LNCaP clone FGC (cell line): ENCODE measurements at regions not wholly inside any gene's neighbourhood (a gene's known extent, or its start where the extent isn't known, plus 50 kb on each side); places are given as distances from the start of the nearest gene placed in this dataset.

Source experiments
- DNase-seq: peaks from one replicate; pipeline ENCODE4 v3.0.0-alpha.2; 2011; ENCODE audit warnings: low read depth
- H3K4me3 ChIP-seq: 2 replicates; pipeline ENCODE4 v1.5.1; 2011; ENCODE audit warnings: mild to moderate bottlenecking, low read depth, low read length, control low read depth
- TF ChIP-seq, protein P1 (sequence below): IDR thresholded peaks from 2 replicates; pipeline ENCODE4 v1.5.1; 2012; ENCODE audit warnings: mild to moderate bottlenecking; ENCODE audit not compliant: control insufficient read depth, insufficient read depth; ENCODE audit errors: extremely low read depth

DNA sequence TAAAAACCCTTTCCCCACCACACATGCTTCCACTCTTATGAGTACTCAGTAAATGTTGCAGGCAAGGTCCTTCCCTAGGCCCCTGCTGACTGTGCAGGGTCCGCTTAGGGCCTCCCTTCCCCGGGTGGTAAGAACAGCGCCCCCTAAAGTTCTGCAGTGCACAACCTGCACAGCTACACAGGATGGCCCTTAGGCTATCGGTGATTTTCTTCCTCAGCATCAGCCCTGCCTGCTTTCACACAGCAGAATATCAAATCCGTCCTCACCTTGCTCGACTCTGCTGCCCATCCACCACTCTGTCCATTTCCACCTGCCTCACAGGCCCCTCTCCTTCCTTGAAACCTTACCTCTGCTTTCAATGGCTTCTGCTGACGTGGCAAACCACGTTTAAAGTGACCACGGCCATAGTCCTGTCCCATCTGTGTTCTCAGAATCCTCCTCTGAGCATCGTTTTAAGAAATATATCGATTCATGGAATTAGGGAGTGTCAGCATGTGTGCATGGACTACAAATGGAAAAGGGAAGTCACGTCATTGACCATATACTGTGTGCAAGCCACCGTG, 51.4 kb upstream of the TMEM132E start:
- TF ChIP-seq, protein P1, sequence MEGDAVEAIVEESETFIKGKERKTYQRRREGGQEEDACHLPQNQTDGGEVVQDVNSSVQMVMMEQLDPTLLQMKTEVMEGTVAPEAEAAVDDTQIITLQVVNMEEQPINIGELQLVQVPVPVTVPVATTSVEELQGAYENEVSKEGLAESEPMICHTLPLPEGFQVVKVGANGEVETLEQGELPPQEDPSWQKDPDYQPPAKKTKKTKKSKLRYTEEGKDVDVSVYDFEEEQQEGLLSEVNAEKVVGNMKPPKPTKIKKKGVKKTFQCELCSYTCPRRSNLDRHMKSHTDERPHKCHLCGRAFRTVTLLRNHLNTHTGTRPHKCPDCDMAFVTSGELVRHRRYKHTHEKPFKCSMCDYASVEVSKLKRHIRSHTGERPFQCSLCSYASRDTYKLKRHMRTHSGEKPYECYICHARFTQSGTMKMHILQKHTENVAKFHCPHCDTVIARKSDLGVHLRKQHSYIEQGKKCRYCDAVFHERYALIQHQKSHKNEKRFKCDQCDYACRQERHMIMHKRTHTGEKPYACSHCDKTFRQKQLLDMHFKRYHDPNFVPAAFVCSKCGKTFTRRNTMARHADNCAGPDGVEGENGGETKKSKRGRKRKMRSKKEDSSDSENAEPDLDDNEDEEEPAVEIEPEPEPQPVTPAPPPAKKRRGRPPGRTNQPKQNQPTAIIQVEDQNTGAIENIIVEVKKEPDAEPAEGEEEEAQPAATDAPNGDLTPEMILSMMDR = 0 out of 2 replicates have a peak, but pooled peaks have one; percentile 1
- DNase-seq = no peak
- no peak overlapping the region for H3K4me3 ChIP-seq

DNA sequence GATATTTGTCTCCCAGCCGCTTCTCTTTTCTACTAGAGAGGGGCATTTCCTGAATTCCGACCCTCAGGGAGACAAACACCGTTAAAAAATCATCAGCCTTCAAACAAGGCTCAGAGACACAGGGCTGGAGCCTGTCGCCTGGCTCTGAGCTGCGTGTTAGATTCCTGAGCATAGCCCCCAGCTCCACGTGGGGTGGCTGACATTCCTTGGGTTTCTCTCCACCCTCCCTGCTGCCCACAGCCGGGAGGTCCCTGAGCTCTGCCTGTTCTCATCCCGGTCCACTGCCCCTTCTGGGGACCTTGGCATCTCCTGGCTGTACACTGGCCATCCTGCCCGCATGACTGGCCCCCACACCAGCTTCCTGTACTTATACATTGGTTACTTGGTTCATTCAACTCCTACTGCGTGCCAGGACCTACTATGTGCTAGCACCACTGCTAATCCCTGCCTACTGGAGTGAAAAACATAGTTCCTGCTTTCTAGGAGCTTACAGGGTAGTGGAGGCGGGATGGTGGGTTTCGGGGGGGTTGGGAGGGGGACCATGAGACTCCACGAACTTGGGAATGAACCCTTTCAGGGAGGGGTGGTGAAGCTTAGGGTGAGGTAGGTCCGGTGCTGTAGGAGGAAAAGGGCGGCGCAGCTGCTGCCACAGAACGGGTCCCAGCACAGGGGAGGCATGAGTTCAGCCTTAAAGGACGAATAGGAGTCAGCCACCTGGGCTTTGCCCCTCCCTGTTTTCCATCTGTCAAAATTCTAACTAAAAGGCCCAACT, 52.1 kb upstream of the TMEM132E start:
- no peak for DNase-seq
- TF ChIP-seq, protein P1 = no peak
- no peak overlapping the region for H3K4me3 ChIP-seq

DNA sequence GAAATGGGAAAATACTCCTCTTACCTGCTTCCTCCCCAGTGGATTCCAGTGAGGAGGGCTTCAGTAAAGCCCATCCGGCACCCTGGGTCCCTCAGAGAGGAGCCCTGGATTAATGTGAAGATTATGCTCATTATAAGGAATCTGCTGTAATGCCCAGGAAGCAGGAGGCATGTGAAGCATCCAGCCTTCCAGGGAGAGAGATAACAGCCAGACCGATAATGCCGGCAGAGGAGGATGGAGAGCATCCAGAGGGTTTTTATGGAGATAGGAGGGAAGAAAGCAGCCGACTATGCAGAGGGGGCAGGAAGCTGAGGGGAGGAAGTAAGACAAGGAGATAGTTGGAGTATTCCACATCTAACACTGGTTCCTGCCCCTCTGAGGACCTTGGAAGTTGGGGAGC, 53.7 kb upstream of the TMEM132E start:
- TF ChIP-seq, protein P1 = no peak
- H3K4me3 ChIP-seq = no peak overlapping the region
- DNase-seq = no peak

DNA sequence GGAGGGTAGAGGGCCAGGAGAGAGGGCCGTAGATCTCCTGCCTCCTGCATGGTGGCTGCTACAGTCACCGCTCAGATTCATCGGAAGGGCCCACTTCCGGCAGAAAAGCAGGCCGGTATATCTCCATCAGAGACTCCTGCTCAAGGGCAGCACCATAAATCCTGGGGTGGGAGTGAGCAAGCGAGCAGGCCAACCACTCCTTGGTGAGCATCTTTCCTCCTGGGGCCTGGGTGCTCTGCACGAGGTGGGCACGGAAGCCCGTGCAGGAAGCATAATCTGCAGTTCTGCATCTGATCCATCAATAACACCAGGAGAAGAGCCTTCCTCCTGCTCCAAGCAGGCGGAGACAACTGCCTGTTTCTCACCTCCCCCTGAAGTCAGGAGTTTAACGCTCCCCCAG, 57.4 kb upstream of the TMEM132E start:
- DNase-seq = no peak
- TF ChIP-seq, protein P1 = no peak
- H3K4me3 ChIP-seq = no peak overlapping the region

DNA sequence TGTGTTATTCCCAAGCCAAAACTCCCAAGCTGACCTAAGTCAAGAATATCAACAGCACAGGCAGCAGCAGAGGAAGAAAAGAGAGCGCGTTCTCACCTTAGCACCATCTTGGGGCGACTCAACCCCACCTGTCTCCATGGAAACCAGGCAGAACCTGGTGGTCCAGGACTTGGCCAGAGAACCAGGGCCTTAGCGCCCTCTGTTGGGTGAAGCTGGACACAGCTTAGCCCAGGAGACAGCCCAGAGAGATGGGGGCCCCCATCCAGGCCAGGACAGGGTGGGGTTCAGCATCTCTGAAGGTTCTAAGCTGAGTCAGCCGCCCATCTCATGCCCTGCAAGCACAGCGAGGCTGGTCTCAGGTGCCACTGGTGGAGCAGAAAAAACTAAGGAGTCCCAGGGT, 60.1 kb upstream of the TMEM132E start:
- H3K4me3 ChIP-seq = no peak overlapping the region
- no peak for DNase-seq
- TF ChIP-seq, protein P1 = peak; percentile 34

DNA sequence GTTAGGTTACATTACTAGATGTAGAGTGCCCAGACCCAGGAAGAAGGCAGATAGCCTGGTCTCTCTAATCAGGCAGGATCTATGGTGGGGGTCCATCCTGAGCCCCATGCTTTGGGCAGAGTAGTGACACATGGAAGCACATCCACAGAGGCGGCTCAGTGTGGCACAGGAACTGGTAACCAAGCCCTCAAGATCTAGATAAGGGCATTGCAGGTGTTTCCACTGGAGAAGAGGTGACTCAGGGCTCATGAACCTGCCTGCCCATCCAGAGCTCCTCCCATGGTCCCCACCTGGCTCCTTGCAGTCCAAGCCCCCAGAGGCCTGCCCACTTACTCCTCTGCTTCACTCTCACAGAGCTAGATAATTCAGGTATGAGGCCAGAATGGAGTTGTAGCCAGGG, 62.0 kb upstream of the TMEM132E start:
- DNase-seq = no peak
- TF ChIP-seq, protein P1 = no peak
- H3K4me3 ChIP-seq = no peak overlapping the region
